ENCODE measurements at regions not wholly inside any gene's neighbourhood (a gene's known extent, or its start where the extent isn't known, plus 50 kb on each side); places are given as distances from the start of the nearest gene placed in this dataset.

DNA sequence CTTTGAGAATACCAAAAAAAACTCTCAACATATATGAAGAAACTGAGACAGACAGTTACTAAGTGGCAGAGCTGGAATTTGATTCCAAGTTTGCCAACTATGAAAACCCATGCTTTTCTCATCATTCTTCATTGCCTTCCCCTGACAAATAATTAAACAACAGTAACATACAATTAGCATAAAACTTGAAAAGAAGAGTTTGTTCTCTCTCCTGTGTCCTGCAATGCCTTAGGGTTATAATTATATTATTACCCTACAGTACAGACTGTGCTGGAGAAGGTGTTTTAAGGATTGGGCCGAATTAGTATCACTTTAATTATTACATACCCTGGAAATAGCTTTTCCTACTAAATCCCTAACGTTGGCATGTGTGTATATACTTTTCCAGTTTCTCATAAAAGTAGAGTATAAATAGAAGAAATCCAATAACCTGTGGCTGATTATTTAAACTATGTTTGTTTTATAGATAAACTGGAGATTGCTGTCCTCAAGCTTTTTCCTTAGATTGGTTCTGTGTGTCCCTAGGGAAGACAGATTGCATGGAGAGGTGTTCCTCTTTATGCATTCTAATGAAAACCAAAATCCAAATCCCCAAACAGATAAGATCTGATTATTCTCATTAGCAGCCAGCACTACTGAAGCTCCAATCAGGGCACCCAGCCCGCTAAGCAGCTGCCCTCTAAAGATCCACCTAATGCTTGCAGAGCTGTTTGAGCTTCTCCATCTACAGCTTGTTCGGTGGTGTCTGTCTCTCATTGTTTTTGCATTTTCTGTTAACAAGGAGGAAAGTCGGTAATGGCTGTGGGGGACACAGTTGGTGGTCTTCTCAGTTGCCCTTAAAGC is 156.3 kb downstream of the TM2D1 start:
- TF ChIP-seq, protein P1, sequence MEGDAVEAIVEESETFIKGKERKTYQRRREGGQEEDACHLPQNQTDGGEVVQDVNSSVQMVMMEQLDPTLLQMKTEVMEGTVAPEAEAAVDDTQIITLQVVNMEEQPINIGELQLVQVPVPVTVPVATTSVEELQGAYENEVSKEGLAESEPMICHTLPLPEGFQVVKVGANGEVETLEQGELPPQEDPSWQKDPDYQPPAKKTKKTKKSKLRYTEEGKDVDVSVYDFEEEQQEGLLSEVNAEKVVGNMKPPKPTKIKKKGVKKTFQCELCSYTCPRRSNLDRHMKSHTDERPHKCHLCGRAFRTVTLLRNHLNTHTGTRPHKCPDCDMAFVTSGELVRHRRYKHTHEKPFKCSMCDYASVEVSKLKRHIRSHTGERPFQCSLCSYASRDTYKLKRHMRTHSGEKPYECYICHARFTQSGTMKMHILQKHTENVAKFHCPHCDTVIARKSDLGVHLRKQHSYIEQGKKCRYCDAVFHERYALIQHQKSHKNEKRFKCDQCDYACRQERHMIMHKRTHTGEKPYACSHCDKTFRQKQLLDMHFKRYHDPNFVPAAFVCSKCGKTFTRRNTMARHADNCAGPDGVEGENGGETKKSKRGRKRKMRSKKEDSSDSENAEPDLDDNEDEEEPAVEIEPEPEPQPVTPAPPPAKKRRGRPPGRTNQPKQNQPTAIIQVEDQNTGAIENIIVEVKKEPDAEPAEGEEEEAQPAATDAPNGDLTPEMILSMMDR (IDR thresholded peaks at IDR 0.05), result no peak
- TF ChIP-seq POLR2A (IDR thresholded peaks at IDR 0.05) (no peak), POLR2AphosphoS5 (IDR thresholded peaks at IDR 0.05) (no peak), EP300 (IDR thresholded peaks at IDR 0.05) (no peak)

All from upper lobe of left lung (tissue), 4 donors.